ENCODE measurements at regions not wholly inside any gene's neighbourhood (a gene's known extent, or its start where the extent isn't known, plus 50 kb on each side); places are given as distances from the start of the nearest gene placed in this dataset.

DNA sequence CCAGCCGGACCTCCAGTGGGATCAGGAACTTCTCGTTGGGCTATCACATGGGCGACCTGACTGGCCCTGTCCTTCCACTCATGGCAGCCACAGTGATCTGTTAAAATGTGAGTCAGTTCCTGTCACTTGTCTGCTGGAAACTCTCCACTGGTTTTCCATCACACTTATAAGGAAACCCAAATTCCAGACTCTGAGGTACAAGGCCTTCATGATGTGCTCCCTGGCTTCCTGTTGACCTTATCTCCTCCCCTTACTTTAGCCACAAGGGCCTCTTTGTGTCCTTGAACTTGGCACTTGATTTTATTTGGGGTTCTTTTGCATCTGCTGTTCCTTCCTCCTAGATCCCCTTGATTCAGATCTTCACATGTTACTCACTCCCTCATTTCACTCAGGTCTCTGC lies 96.8 kb downstream of the TENT5C start:
- Histone ChIP-seq H4K20me1 (ENCODE audit: insufficient read depth, low read length) (no peaks in the 10 kb centered on the region), H3K27me3 (replicated peaks; ENCODE audit: insufficient read depth, low read length) (no peaks in the 10 kb centered on the region), H3K36me3 (replicated peaks; ENCODE audit: insufficient read depth, low read length) (no peaks in the 10 kb centered on the region), H3F3A (ENCODE audit: insufficient read depth, low read length) (no peaks in the 10 kb centered on the region), H3K4me3 (ENCODE audit: low read length) (no peak overlapping the region), H3K27ac (ENCODE audit: low read length) (no peak overlapping the region), H3K4me1 (ENCODE audit: low read length) (no peaks in the 10 kb centered on the region), H3K4me2 (ENCODE audit: low read depth, low read length) (no peak overlapping the region), H3K79me2 (ENCODE audit: low read length) (no peaks in the 10 kb centered on the region), H2AFZ (ENCODE audit: low read length) (no peak overlapping the region), H3K9me3 (replicated peaks; ENCODE audit: insufficient read depth, low read length) (no peaks in the 10 kb centered on the region), H3K9me2 (replicated peaks; ENCODE audit: insufficient read depth, low read length) (no peaks in the 10 kb centered on the region), H3K9ac (ENCODE audit: low read length) (no peak overlapping the region)
- no peak for DNase-seq
- TF ChIP-seq, protein P1, sequence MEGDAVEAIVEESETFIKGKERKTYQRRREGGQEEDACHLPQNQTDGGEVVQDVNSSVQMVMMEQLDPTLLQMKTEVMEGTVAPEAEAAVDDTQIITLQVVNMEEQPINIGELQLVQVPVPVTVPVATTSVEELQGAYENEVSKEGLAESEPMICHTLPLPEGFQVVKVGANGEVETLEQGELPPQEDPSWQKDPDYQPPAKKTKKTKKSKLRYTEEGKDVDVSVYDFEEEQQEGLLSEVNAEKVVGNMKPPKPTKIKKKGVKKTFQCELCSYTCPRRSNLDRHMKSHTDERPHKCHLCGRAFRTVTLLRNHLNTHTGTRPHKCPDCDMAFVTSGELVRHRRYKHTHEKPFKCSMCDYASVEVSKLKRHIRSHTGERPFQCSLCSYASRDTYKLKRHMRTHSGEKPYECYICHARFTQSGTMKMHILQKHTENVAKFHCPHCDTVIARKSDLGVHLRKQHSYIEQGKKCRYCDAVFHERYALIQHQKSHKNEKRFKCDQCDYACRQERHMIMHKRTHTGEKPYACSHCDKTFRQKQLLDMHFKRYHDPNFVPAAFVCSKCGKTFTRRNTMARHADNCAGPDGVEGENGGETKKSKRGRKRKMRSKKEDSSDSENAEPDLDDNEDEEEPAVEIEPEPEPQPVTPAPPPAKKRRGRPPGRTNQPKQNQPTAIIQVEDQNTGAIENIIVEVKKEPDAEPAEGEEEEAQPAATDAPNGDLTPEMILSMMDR (IDR thresholded peaks at IDR 0.05; ENCODE audit: low read length): no peak
- no peak for TF ChIP-seq EZH2phosphoT487 (IDR thresholded peaks at IDR 0.05; ENCODE audit: low read length)
- no peak for TF ChIP-seq EZH2 (optimal IDR thresholded peaks at IDR 0.05; ENCODE audit: low read depth, low read length)

DNA sequence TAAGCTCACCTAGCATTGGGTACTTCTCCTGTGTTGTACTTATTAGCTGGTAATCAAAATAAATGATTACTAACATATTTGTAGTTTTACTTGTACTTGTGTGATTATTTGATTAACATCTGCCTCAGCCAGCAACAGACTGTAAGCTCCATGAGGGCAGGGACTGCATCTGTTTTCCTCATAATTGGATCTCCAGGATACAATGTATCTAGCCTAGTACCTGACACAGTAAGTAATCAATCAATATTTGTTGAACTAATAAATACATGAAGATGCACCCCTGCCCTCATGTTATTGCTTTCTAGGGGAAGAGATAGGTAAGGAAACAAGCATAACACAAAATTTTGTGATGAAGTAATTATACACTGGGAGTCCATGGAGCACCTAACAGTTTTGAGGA lies 101.5 kb downstream of the TENT5C start:
- H3K9me2 ChIP-seq (replicated peaks; ENCODE audit: insufficient read depth, low read length): no peaks in the 10 kb centered on the region
- DNase-seq: no peak
- H3K27ac ChIP-seq (ENCODE audit: low read length): no peak overlapping the region
- no peak overlapping the region for H2AFZ ChIP-seq (ENCODE audit: low read length)
- no peaks in the 10 kb centered on the region for H3K79me2 ChIP-seq (ENCODE audit: low read length)
- no peak overlapping the region for H3K4me2 ChIP-seq (ENCODE audit: low read depth, low read length)
- no peak overlapping the region for H3K9ac ChIP-seq (ENCODE audit: low read length)
- no peaks in the 10 kb centered on the region for H3F3A ChIP-seq (ENCODE audit: insufficient read depth, low read length)
- no peaks in the 10 kb centered on the region for H3K9me3 ChIP-seq (replicated peaks; ENCODE audit: insufficient read depth, low read length)
- TF ChIP-seq, protein P1 (IDR thresholded peaks at IDR 0.05; ENCODE audit: low read length): no peak
- no peak for TF ChIP-seq EZH2 (optimal IDR thresholded peaks at IDR 0.05; ENCODE audit: low read depth, low read length)
- no peak for TF ChIP-seq EZH2phosphoT487 (IDR thresholded peaks at IDR 0.05; ENCODE audit: low read length)
- H3K4me1 ChIP-seq (ENCODE audit: low read length): no peaks in the 10 kb centered on the region
- no peaks in the 10 kb centered on the region for H4K20me1 ChIP-seq (ENCODE audit: insufficient read depth, low read length)
- H3K27me3 ChIP-seq (replicated peaks; ENCODE audit: insufficient read depth, low read length): no peaks in the 10 kb centered on the region
- H3K4me3 ChIP-seq (ENCODE audit: low read length): no peak overlapping the region
- no peaks in the 10 kb centered on the region for H3K36me3 ChIP-seq (replicated peaks; ENCODE audit: insufficient read depth, low read length)

DNA sequence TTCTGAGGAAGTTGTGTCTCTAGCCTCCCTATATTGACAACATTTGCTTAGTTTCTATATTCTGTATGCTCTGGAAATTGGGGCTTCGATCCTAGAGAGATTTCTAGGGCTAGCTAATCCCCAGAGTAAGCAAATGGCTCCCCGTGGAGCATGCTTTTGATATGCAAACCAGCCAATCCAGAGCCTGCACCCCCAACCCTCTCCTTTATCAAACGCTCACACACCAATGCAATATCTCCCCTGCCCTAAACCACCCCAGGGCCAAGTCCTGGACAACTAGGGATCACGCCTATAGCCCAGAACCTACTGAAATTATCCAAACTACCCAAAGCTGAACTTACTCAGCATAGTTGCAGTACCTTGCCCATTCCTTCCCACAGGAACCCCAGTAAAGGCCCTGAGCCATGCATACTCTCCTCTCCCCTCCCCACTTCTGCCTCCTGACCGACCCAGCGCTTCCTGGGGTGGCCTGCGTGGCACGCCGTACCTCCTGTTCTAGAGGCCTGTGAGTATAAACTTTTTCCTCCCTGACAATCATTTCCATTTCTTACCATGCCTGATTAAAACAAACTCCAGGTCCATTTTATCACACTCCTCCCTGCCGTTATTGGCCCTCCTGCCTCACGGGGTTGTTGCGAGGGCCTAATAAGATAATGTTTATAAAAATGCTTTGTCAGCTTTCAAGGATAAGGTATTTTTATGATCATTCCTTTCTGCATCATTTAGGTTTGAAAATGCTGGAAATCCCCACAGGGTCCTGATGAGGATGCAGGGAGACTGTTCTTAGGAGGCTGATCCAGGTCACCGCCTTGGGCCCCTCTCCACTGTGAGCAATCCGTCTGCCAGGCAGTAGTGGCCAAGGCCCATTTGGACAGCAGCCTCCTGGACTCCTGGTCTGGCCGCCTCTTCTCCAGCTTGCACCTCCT lies 102.7 kb downstream of the TENT5C start:
- TF ChIP-seq, protein P1 (IDR thresholded peaks at IDR 0.05; ENCODE audit: low read length): no peak
- TF ChIP-seq EZH2phosphoT487 (IDR thresholded peaks at IDR 0.05; ENCODE audit: low read length): no peak
- no peak for TF ChIP-seq EZH2 (optimal IDR thresholded peaks at IDR 0.05; ENCODE audit: low read depth, low read length)
- H3K4me3 ChIP-seq (ENCODE audit: low read length): no peak overlapping the region
- no peaks in the 10 kb centered on the region for H3K36me3 ChIP-seq (replicated peaks; ENCODE audit: insufficient read depth, low read length)
- H3K9me3 ChIP-seq (replicated peaks; ENCODE audit: insufficient read depth, low read length): no peaks in the 10 kb centered on the region
- H3K4me2 ChIP-seq (ENCODE audit: low read depth, low read length): no peak overlapping the region
- H4K20me1 ChIP-seq (ENCODE audit: insufficient read depth, low read length): no peaks in the 10 kb centered on the region
- no peaks in the 10 kb centered on the region for H3K27me3 ChIP-seq (replicated peaks; ENCODE audit: insufficient read depth, low read length)
- no peak overlapping the region for H3K27ac ChIP-seq (ENCODE audit: low read length)
- no peaks in the 10 kb centered on the region for H3K79me2 ChIP-seq (ENCODE audit: low read length)
- no peaks in the 10 kb centered on the region for H3K9me2 ChIP-seq (replicated peaks; ENCODE audit: insufficient read depth, low read length)
- H3F3A ChIP-seq (ENCODE audit: insufficient read depth, low read length): no peaks in the 10 kb centered on the region
- H3K4me1 ChIP-seq (ENCODE audit: low read length): no peaks in the 10 kb centered on the region
- no peak for DNase-seq
- no peak overlapping the region for H2AFZ ChIP-seq (ENCODE audit: low read length)
- no peak overlapping the region for H3K9ac ChIP-seq (ENCODE audit: low read length)

All from MM.1S (cell line).